Mesothelial cell of epicardium (in vitro differentiated cells): ENCODE measurements at regions not wholly inside any gene's neighbourhood (a gene's known extent, or its start where the extent isn't known, plus 50 kb on each side); places are given as distances from the start of the nearest gene placed in this dataset.

ENCODE experiments used
- DNase-seq, 2 experiments: peaks; one replicate each; pipeline ENCODE4 v3.0.0; 2021; ENCODE audit warnings: low spot score in 2 of 2; ENCODE audit not compliant: unreplicated experiment in 2 of 2
- H3K27ac Mint-ChIP-seq: 2 replicates; pipeline ENCODE4 v1.8.0; 2021; ENCODE audit warnings: mixed read lengths
- H3K27me3 Mint-ChIP-seq: 2 replicates; pipeline ENCODE4 v1.8.0; 2021; ENCODE audit warnings: low read depth, mixed read lengths
- H3K36me3 Mint-ChIP-seq: 2 replicates; pipeline ENCODE4 v1.8.0; 2021; ENCODE audit warnings: mixed read lengths
- H3K4me1 Mint-ChIP-seq: 2 replicates; pipeline ENCODE4 v1.8.0; 2021; ENCODE audit warnings: mixed read lengths
- H3K4me3 Mint-ChIP-seq: 2 replicates; pipeline ENCODE4 v1.8.0; 2021; ENCODE audit warnings: mild to moderate bottlenecking, moderate library complexity, mixed read lengths
- H3K9me3 Mint-ChIP-seq: 2 replicates; pipeline ENCODE4 v1.8.0; 2021; ENCODE audit warnings: mixed read lengths
- TF ChIP-seq, protein P1 (sequence below): fragments of 200-600 bp; sonication (generic); IDR thresholded peaks from one replicate; pipeline ENCODE4 v1.5.0; 2021; ENCODE audit warnings: antibody characterized with exemption; ENCODE audit not compliant: unreplicated experiment

DNA sequence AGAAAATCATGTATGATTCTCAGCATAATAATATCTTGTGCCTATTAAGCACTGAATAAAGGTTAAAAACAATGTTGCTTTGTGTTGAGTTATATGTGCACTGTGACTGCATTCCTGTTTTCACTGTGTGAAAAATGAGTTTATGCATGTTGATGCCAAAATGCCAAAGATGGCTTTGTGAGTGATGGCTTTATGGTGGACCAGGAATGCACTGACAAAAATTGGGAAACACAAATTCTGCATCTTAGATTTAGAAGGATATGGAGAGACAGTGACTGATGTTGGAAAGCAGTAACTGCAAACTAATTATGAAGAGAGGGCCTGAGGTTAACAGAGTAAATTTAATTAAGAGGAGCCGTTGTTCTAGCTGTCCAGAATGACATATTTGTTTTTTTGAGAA is 440.4 kb downstream of the KIF20B start:
- peaks cover 9% of the 10 kb centered on the region for H3K36me3 Mint-ChIP-seq
- DNase-seq = no peak
- no peak overlapping the region for H3K4me3 Mint-ChIP-seq
- H3K9me3 Mint-ChIP-seq = peaks cover 41% of the 10 kb centered on the region
- H3K27me3 Mint-ChIP-seq = no peaks in the 10 kb centered on the region
- TF ChIP-seq, protein P1, sequence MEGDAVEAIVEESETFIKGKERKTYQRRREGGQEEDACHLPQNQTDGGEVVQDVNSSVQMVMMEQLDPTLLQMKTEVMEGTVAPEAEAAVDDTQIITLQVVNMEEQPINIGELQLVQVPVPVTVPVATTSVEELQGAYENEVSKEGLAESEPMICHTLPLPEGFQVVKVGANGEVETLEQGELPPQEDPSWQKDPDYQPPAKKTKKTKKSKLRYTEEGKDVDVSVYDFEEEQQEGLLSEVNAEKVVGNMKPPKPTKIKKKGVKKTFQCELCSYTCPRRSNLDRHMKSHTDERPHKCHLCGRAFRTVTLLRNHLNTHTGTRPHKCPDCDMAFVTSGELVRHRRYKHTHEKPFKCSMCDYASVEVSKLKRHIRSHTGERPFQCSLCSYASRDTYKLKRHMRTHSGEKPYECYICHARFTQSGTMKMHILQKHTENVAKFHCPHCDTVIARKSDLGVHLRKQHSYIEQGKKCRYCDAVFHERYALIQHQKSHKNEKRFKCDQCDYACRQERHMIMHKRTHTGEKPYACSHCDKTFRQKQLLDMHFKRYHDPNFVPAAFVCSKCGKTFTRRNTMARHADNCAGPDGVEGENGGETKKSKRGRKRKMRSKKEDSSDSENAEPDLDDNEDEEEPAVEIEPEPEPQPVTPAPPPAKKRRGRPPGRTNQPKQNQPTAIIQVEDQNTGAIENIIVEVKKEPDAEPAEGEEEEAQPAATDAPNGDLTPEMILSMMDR = no peak
- H3K4me1 Mint-ChIP-seq = peaks cover 7% of the 10 kb centered on the region
- H3K27ac Mint-ChIP-seq = no peak overlapping the region

DNA sequence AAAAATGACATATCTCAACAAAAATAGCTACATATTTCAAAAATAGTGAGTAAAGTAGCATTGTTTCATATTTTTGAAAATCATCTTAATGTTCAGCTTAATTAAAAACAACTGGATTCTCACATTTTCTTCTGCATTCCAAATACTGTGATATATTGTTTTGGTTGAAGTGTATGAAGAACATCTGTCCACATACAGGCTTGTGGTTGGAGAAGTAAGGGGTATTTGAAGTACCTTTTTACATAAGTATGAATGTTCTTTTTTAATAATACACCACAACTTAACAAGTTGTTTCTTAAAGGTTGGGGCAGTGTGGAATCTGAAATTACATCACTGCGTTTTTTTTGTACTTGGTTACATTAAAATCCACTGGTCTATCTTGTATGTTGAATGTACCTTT is 442.5 kb downstream of the KIF20B start:
- TF ChIP-seq, protein P1 = no peak
- Mint-ChIP-seq H3K4me1 (peaks cover 8% of the 10 kb centered on the region), H3K4me3 (no peak overlapping the region), H3K27ac (no peak overlapping the region), H3K27me3 (no peaks in the 10 kb centered on the region), H3K9me3 (peaks cover 23% of the 10 kb centered on the region), H3K36me3 (peaks cover 7% of the 10 kb centered on the region)
- no peak for DNase-seq

DNA sequence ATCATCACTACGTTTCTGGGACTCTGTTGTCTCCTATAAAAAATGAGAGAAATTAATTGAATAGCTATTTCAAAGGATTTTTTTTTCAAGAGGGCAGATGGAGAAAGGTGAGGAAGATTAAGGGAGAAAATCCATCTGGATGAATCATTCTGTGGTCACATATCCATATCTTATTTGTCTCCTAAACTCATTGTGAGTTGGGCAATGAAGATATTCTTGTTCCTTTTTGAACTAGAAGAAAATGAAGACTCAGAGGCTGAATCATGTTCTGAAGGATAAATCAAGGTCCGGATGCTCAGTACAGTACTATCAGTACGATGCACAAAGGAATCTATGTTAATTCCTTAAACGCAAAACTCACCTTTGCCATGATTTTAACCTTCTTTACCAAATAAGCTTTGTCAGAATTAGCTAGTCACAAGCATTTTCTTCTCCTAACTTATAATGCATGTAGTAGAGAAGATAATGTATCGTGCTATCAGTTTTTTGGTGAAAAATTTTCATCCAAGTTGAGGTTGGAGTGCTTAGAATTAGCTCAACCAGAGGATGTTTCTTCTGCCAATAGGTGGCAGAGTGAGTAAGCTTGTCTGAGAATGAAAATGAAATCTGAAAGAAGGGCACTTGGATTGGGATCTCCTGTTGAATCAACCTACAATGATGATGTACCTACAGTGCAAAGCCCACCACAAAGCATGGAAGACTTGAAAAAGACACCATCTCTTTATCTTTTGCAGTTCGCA is 446.9 kb downstream of the KIF20B start:
- Mint-ChIP-seq H3K27ac (no peak overlapping the region), H3K4me3 (no peak overlapping the region), H3K4me1 (peaks cover 7% of the 10 kb centered on the region), H3K27me3 (no peaks in the 10 kb centered on the region), H3K36me3 (no peaks in the 10 kb centered on the region), H3K9me3 (peaks cover 3% of the 10 kb centered on the region)
- DNase-seq = no peak
- TF ChIP-seq, protein P1 = peak; percentile 16

DNA sequence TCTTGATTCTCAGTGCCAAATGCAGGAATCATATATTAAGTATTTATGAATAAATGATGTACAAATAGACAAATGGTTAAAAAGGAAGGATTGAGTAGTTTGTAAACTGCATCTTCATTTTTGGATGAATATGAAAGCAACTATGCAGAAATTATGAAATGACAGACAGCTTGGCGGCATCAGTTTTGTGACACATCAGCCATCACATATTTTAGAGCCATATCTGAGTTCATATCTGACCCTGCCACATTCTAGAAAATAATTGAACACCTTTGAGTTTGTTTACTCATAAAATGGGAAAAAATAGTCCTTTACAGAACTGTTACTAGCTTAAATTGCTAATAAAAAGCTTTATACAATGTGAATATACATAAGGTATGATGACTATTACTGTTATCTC is 448.2 kb downstream of the KIF20B start:
- TF ChIP-seq, protein P1 = no peak
- peaks cover 3% of the 10 kb centered on the region for H3K9me3 Mint-ChIP-seq
- H3K4me1 Mint-ChIP-seq = peaks cover 7% of the 10 kb centered on the region

DNA sequence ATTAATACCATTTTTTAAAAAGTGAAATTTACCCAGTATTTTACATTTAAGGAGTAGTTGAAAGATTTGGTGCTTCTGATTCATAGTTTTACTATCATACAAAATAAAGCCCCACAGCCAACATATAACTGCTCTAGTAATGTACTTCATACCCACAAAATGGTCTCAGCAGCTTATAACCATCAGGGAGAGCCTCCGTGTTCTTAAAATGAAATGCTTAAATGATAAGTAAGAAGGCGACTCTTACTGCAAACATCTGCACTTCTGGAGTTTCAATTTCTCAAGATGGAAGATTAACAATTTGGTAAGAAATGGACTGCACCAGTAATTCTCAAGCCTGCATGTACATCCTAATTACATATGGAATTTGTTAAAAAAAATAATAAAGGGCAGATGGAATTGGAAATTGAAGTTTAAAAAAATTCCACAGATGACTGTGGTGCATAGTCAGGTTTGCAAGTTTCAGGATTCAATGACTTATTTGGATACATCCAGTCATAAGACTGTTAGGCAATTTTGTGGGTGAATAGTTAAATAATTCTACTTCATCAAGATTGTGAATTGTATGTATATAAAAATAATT is 461.0 kb downstream of the KIF20B start:
- DNase-seq = no peak
- H3K36me3 Mint-ChIP-seq = peaks cover 6% of the 10 kb centered on the region
- H3K4me1 Mint-ChIP-seq = no peaks in the 10 kb centered on the region
- H3K4me3 Mint-ChIP-seq = no peak overlapping the region
- no peak overlapping the region for H3K27ac Mint-ChIP-seq
- TF ChIP-seq, protein P1 = no peak
- H3K9me3 Mint-ChIP-seq = peaks cover 19% of the 10 kb centered on the region
- no peaks in the 10 kb centered on the region for H3K27me3 Mint-ChIP-seq

More for the DNA sequence above, 448.2 kb downstream of the KIF20B start:
- no peak overlapping the region for H3K27ac Mint-ChIP-seq
- H3K36me3 Mint-ChIP-seq = no peaks in the 10 kb centered on the region
- no peaks in the 10 kb centered on the region for H3K27me3 Mint-ChIP-seq
- no peak overlapping the region for H3K4me3 Mint-ChIP-seq
- no peak for DNase-seq
